Neural crest cell (in vitro differentiated cells): ENCODE measurements at regions not wholly inside any gene's neighbourhood (a gene's known extent, or its start where the extent isn't known, plus 50 kb on each side); places are given as distances from the start of the nearest gene placed in this dataset.

Source experiments
- DNase-seq: peaks from one replicate; pipeline ENCODE4 v3.0.0; 2021; ENCODE audit warnings: low read depth, mixed read lengths, low spot score
- H3K27ac Mint-ChIP-seq: one replicate; pipeline ENCODE4 v1.8.0; 2021; ENCODE audit warnings: mild to moderate bottlenecking, mixed read lengths; ENCODE audit not compliant: unreplicated experiment
- H3K27me3 Mint-ChIP-seq: 2 replicates; pipeline ENCODE4 v1.8.0; 2021; ENCODE audit warnings: low read depth, mild to moderate bottlenecking, mixed read lengths
- H3K36me3 Mint-ChIP-seq: 2 replicates; pipeline ENCODE4 v1.8.0; 2021; ENCODE audit warnings: low read depth, mild to moderate bottlenecking, mixed read lengths
- H3K4me1 Mint-ChIP-seq: 2 replicates; pipeline ENCODE4 v1.8.0; 2021; ENCODE audit warnings: mixed read lengths
- H3K4me3 Mint-ChIP-seq: one replicate; pipeline ENCODE4 v1.8.0; 2021; ENCODE audit warnings: mild to moderate bottlenecking, mixed read lengths
- H3K9me3 Mint-ChIP-seq: 2 replicates; pipeline ENCODE4 v1.8.0; 2021; ENCODE audit warnings: mixed read lengths
- TF ChIP-seq, protein P1 (sequence below): fragments of 200-600 bp; sonication (generic); conservative IDR thresholded peaks from 2 replicates; pipeline ENCODE4 v1.5.0; 2021; ENCODE audit warnings: antibody characterized with exemption, mild to moderate bottlenecking

GRCh38 chr2:56444339-56444738 is 260.5 kb downstream of the CCDC85A start:
- no peak for DNase-seq
- peaks cover 2% of the 10 kb centered on the region for H3K27me3 Mint-ChIP-seq
- H3K9me3 Mint-ChIP-seq, result no peaks in the 10 kb centered on the region
- no peaks in the 10 kb centered on the region for H3K36me3 Mint-ChIP-seq
- no peak overlapping the region for H3K27ac Mint-ChIP-seq
- H3K4me3 Mint-ChIP-seq, result no peak overlapping the region
- no peaks in the 10 kb centered on the region for H3K4me1 Mint-ChIP-seq
- TF ChIP-seq, protein P1, sequence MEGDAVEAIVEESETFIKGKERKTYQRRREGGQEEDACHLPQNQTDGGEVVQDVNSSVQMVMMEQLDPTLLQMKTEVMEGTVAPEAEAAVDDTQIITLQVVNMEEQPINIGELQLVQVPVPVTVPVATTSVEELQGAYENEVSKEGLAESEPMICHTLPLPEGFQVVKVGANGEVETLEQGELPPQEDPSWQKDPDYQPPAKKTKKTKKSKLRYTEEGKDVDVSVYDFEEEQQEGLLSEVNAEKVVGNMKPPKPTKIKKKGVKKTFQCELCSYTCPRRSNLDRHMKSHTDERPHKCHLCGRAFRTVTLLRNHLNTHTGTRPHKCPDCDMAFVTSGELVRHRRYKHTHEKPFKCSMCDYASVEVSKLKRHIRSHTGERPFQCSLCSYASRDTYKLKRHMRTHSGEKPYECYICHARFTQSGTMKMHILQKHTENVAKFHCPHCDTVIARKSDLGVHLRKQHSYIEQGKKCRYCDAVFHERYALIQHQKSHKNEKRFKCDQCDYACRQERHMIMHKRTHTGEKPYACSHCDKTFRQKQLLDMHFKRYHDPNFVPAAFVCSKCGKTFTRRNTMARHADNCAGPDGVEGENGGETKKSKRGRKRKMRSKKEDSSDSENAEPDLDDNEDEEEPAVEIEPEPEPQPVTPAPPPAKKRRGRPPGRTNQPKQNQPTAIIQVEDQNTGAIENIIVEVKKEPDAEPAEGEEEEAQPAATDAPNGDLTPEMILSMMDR, result no peak

- H3K36me3 Mint-ChIP-seq, result no peaks in the 10 kb centered on the region
- H3K4me3 Mint-ChIP-seq, result no peak overlapping the region
- peaks cover 2% of the 10 kb centered on the region for H3K27me3 Mint-ChIP-seq
- peaks cover 3% of the 10 kb centered on the region for H3K9me3 Mint-ChIP-seq
- TF ChIP-seq, protein P1, result no peak
- H3K27ac Mint-ChIP-seq, result no peak overlapping the region
- H3K4me1 Mint-ChIP-seq, result no peaks in the 10 kb centered on the region
- DNase-seq, result no peak
These were observed 264.7 kb downstream of the CCDC85A start for GRCh38 chr2:56448403-56449001.

DNA sequence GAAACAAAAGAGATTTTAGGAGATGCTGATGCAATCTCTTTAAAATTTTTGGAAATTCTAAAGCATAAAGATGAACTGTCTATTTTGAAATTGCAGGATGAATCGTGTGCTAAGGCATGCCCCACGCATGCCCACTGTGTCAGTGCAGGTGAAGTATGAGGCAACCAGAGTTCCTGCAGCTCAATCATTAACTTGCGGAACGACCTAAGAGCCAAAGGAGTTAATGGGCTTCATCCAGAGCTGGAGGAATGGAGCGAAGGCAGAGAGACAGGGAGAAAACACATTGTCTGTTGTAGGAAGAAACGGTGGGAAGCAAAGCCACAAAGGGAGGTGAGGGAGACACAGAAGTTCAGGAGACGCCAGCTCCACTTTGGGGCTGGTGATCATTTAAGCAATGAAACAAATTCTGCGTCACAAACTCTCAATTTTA is 265.2 kb downstream of the CCDC85A start:
- peaks cover 3% of the 10 kb centered on the region for H3K9me3 Mint-ChIP-seq
- no peaks in the 10 kb centered on the region for H3K4me1 Mint-ChIP-seq
- DNase-seq, result no peak
- TF ChIP-seq, protein P1, result no peak
- peak overlapping the region; percentile 71 for H3K27ac Mint-ChIP-seq
- H3K4me3 Mint-ChIP-seq, result no peak overlapping the region
- H3K36me3 Mint-ChIP-seq, result no peaks in the 10 kb centered on the region
- H3K27me3 Mint-ChIP-seq, result peaks cover 2% of the 10 kb centered on the region

GRCh38 chr2:56449449-56449860 is 265.7 kb downstream of the CCDC85A start:
- TF ChIP-seq, protein P1, result no peak
- H3K36me3 Mint-ChIP-seq, result no peaks in the 10 kb centered on the region

DNA sequence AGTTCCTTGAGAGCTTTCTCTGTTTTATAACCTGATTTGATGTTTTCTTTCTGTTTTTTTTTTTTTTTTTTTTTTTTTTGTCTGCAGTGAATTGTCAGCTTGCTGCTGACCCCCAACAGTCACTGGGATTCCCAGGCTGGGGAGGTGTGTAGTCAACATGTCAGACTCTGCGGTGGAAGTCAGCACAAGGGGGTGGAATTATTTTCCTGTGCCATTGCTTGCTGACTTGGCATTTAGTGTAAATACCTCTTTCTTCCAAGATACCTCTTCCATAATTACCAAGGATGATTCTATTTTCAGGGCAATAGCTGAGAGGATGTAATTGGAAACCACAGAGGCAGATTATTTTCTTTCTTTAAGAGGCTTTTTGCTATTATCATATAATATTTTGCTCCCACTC is 266.3 kb downstream of the CCDC85A start:
- peaks cover 1% of the 10 kb centered on the region for H3K27me3 Mint-ChIP-seq
- TF ChIP-seq, protein P1, result no peak
- no peaks in the 10 kb centered on the region for H3K4me1 Mint-ChIP-seq
- H3K27ac Mint-ChIP-seq, result no peak overlapping the region
- H3K9me3 Mint-ChIP-seq, result peaks cover 3% of the 10 kb centered on the region
- no peaks in the 10 kb centered on the region for H3K36me3 Mint-ChIP-seq
- DNase-seq, result no peak
- no peak overlapping the region for H3K4me3 Mint-ChIP-seq

More at GRCh38 chr2:56449449-56449860, 265.7 kb downstream of the CCDC85A start:
- Mint-ChIP-seq H3K27me3 (peaks cover 2% of the 10 kb centered on the region), H3K9me3 (peaks cover 3% of the 10 kb centered on the region), H3K4me3 (no peak overlapping the region), H3K27ac (no peak overlapping the region), H3K4me1 (no peaks in the 10 kb centered on the region)
- DNase-seq, result no peak
